ENCODE measurements at regions not wholly inside any gene's neighbourhood (a gene's known extent, or its start where the extent isn't known, plus 50 kb on each side); places are given as distances from the start of the nearest gene placed in this dataset.

DNA sequence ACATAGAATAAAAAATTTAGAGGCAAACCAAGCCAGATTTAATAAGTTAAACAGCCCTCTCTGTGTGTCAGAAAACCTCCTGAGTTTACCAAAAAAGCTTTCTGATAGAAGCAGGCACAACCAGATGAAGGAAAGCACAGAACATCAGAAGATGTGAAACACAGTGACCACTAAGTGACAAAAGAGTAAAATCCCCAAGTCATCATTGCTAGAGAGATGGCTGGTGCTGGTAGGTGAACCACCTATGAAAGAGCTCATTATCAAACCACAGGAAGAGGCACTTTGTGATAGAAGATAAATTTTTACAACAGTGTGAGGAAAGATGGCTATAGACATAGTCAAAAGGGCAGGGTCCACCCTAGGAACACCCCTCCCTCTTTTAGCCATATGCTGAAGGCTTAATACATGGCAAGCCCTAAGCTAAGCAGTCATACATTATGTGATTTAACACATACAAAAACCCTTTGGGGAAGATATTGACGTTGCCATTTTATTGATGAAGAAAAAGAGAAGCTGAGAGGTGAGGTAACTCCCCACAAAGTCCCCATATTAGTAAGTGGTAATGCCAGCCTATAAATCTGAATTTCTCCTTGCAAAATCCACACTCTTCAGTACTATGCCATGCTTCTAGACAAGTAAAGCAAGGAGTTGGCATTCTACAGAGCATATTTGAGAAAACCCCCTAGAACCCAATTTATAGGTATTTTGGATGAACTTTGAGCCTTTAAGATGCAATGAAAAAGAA lies 449.9 kb downstream of the LRIG3 start:
- Histone ChIP-seq H3K4me3 (ENCODE audit: low read depth in 2 of 2, low read length in 2 of 2) (no peak overlapping the region), H3K4me1 (ENCODE audit: control insufficient read depth, insufficient read depth, low read length) (no peaks in the 10 kb centered on the region), H3K9me3 (ENCODE audit: control insufficient read depth, insufficient read depth, low read depth, low read length) (no peaks in the 10 kb centered on the region), H3K27ac (ENCODE audit: low read length) (no peak overlapping the region), H3K27me3 (ENCODE audit: control insufficient read depth, insufficient read depth, low read length) (no peaks in the 10 kb centered on the region), H3K36me3 (ENCODE audit: control insufficient read depth, insufficient read depth, low read length) (no peaks in the 10 kb centered on the region)
- ATAC-seq (no peak), DNase-seq (ENCODE audit: low read depth, low spot score) (no peak)
- ChIA-PET CTCF (no interaction called here), POLR2A (no interaction called here)
- in situ Hi-C loops (cut with HindIII; ENCODE audit: low pct_unique_long_range_greater_than_20kb, low sequenced_read_pairs) = no loop called here
- TF ChIP-seq POLR2AphosphoS5 (IDR thresholded peaks at IDR 0.05; ENCODE audit: low read depth, low read length) = no peak
- TF ChIP-seq, protein P1, sequence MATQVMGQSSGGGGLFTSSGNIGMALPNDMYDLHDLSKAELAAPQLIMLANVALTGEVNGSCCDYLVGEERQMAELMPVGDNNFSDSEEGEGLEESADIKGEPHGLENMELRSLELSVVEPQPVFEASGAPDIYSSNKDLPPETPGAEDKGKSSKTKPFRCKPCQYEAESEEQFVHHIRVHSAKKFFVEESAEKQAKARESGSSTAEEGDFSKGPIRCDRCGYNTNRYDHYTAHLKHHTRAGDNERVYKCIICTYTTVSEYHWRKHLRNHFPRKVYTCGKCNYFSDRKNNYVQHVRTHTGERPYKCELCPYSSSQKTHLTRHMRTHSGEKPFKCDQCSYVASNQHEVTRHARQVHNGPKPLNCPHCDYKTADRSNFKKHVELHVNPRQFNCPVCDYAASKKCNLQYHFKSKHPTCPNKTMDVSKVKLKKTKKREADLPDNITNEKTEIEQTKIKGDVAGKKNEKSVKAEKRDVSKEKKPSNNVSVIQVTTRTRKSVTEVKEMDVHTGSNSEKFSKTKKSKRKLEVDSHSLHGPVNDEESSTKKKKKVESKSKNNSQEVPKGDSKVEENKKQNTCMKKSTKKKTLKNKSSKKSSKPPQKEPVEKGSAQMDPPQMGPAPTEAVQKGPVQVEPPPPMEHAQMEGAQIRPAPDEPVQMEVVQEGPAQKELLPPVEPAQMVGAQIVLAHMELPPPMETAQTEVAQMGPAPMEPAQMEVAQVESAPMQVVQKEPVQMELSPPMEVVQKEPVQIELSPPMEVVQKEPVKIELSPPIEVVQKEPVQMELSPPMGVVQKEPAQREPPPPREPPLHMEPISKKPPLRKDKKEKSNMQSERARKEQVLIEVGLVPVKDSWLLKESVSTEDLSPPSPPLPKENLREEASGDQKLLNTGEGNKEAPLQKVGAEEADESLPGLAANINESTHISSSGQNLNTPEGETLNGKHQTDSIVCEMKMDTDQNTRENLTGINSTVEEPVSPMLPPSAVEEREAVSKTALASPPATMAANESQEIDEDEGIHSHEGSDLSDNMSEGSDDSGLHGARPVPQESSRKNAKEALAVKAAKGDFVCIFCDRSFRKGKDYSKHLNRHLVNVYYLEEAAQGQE (IDR thresholded peaks at IDR 0.05; ENCODE audit: insufficient read depth in 1 of 2, low read depth in 2 of 2, low read length in 1 of 2) = no peak
- TF ChIP-seq SIN3A (IDR thresholded peaks at IDR 0.05; ENCODE audit: borderline replicate concordance, insufficient read depth, low read depth, low read length) = no peak
- no peak for TF ChIP-seq TCF7L2 (IDR thresholded peaks at IDR 0.05; ENCODE audit: low read depth, low read length)
- TF ChIP-seq, protein P2, sequence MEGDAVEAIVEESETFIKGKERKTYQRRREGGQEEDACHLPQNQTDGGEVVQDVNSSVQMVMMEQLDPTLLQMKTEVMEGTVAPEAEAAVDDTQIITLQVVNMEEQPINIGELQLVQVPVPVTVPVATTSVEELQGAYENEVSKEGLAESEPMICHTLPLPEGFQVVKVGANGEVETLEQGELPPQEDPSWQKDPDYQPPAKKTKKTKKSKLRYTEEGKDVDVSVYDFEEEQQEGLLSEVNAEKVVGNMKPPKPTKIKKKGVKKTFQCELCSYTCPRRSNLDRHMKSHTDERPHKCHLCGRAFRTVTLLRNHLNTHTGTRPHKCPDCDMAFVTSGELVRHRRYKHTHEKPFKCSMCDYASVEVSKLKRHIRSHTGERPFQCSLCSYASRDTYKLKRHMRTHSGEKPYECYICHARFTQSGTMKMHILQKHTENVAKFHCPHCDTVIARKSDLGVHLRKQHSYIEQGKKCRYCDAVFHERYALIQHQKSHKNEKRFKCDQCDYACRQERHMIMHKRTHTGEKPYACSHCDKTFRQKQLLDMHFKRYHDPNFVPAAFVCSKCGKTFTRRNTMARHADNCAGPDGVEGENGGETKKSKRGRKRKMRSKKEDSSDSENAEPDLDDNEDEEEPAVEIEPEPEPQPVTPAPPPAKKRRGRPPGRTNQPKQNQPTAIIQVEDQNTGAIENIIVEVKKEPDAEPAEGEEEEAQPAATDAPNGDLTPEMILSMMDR (IDR thresholded peaks at IDR 0.05) = no peak
- intact Hi-C loops (cut with micrococcal nuclease; ENCODE audit: unreplicated experiment) = no loop called here
- BruUV-seq (replicated peaks) = no TSS peak

DNA sequence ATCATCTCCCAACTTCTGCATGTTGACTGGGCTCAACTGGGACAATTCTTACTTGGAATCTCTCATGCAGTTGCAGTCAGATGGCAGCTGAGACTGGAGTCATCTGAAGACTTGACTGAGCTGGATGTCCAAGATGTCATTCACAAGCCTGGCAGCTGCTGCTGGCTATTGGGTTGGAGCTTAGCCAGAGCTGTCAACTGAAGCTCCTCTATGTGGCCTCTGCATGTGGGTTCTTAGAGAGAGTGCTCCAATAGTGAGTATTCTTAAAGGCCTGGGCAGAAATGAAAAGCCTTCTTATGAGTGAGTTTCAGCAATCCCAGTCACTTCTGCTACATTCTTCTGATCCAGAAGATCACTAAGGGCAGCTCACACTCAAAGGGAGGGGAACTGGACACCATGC lies 440.9 kb downstream of the LRIG3 start:
- DNase-seq (ENCODE audit: low read depth, low spot score) = no peak
- no peaks in the 10 kb centered on the region for H3K9me3 ChIP-seq (ENCODE audit: control insufficient read depth, insufficient read depth, low read depth, low read length)
- no peak overlapping the region for H3K27ac ChIP-seq (ENCODE audit: low read length)
- no peaks in the 10 kb centered on the region for H3K4me1 ChIP-seq (ENCODE audit: control insufficient read depth, insufficient read depth, low read length)
- CTCF ChIA-PET = no interaction called here
- H3K4me3 ChIP-seq (ENCODE audit: low read depth in 2 of 2, low read length in 2 of 2) = no peak overlapping the region
- no peaks in the 10 kb centered on the region for H3K36me3 ChIP-seq (ENCODE audit: control insufficient read depth, insufficient read depth, low read length)
- in situ Hi-C loops (cut with HindIII; ENCODE audit: low pct_unique_long_range_greater_than_20kb, low sequenced_read_pairs) (no loop called here), intact Hi-C loops (cut with micrococcal nuclease; ENCODE audit: unreplicated experiment) (no loop called here)
- POLR2A ChIA-PET = no interaction called here
- no TSS peak for BruUV-seq (replicated peaks)
- no peak for ATAC-seq
- no peaks in the 10 kb centered on the region for H3K27me3 ChIP-seq (ENCODE audit: control insufficient read depth, insufficient read depth, low read length)
- TF ChIP-seq, protein P2 (IDR thresholded peaks at IDR 0.05) = no peak
- TF ChIP-seq TCF7L2 (IDR thresholded peaks at IDR 0.05; ENCODE audit: low read depth, low read length) (no peak), POLR2AphosphoS5 (IDR thresholded peaks at IDR 0.05; ENCODE audit: low read depth, low read length) (no peak), SIN3A (IDR thresholded peaks at IDR 0.05; ENCODE audit: borderline replicate concordance, insufficient read depth, low read depth, low read length) (no peak)
- TF ChIP-seq, protein P1 (IDR thresholded peaks at IDR 0.05; ENCODE audit: insufficient read depth in 1 of 2, low read depth in 2 of 2, low read length in 1 of 2) = no peak

Data from Panc1 (cell line).